T-cell (primary cell): ENCODE measurements at regions not wholly inside any gene's neighbourhood (a gene's known extent, or its start where the extent isn't known, plus 50 kb on each side); places are given as distances from the start of the nearest gene placed in this dataset.

Experiments used
- ATAC-seq, 4 experiments: fragments of 200-7000 bp in 3 of 4; fragments of 150-1000 bp in 1 of 4; cut with Tn5 transposase; replicated peaks in 1 of 4; 1 replicate in 3 of 4; 2 replicates in 1 of 4; pipeline ENCODE4 v1.10.0; 2021; ENCODE audit warnings: moderate library complexity in 3 of 4, mild to moderate bottlenecking in 2 of 4, moderate number of reproducible peaks in 1 of 4
- CTCF ChIA-PET, 2 donors: fragments of 300-600 bp; sonication (Branson Sonifier 250); formaldehyde crosslinking; loops; one replicate each; lab custom pipeline; 2022; ENCODE audit warnings: antibody characterized with exemption in 2 of 2; lab: Charles Lee
- POLR2A ChIA-PET, 2 donors: fragments of 300-600 bp; sonication (Branson Sonifier 250); formaldehyde crosslinking; loops; one replicate each; lab custom pipeline; 2022; ENCODE audit warnings: antibody characterized with exemption in 2 of 2; lab: Charles Lee
- DNase-seq, 35 experiments: peaks; one replicate each; pipeline versions ENCODE4 v3.0.0 to v3.0.0-alpha.2; 2013 to 2023
- H3K27ac ChIP-seq: one replicate; pipeline ENCODE4 v1.5.1; 2013; ENCODE audit warnings: low read length
- H3K27me3 ChIP-seq, 2 experiments: replicated peaks in 1 of 2; 1 replicate in 1 of 2; 2 replicates in 1 of 2; pipeline versions ENCODE4 v1.6.1 to v1.7.0; 2013; ENCODE audit warnings: low read length in 1 of 2, mixed read lengths in 1 of 2; ENCODE audit not compliant: control insufficient read depth in 2 of 2, insufficient read depth in 2 of 2; ENCODE audit errors: extremely low read depth in 1 of 2
- H3K36me3 ChIP-seq, 2 donors: 1 replicate in 1 of 2; 2 replicates in 1 of 2; pipeline versions ENCODE4 v1.6.1 to v1.7.0; 2013; ENCODE audit warnings: low read length in 1 of 2; ENCODE audit not compliant: control insufficient read depth in 2 of 2, insufficient read depth in 1 of 2; ENCODE audit errors: extremely low read depth in 1 of 2
- H3K4me1 ChIP-seq, 2 experiments: 1 replicate in 1 of 2; 2 replicates in 1 of 2; pipeline versions ENCODE4 v1.6.1 to v1.7.0; 2013; ENCODE audit warnings: low read length in 2 of 2, mixed read lengths in 1 of 2; ENCODE audit not compliant: insufficient read depth in 2 of 2, control insufficient read depth in 1 of 2; ENCODE audit errors: extremely low read depth in 1 of 2
- H3K4me3 ChIP-seq, 2 donors: 1 replicate in 1 of 2; 2 replicates in 1 of 2; pipeline versions ENCODE4 v1.5.1 to v1.7.0; 2013; ENCODE audit warnings: mild to moderate bottlenecking in 2 of 2, low read length in 1 of 2, moderate library complexity in 1 of 2; ENCODE audit not compliant: control insufficient read depth in 1 of 2; ENCODE audit errors: extremely low read depth in 1 of 2
- H3K9me3 ChIP-seq: 2 replicates; pipeline ENCODE4 v1.7.0; 2013
- H3K27ac Mint-ChIP-seq, 2 donors: one replicate each; pipeline ENCODE4 v1.8.0; 2020 to 2021; ENCODE audit warnings: mild to moderate bottlenecking in 2 of 2, mixed read lengths in 2 of 2
- H3K27me3 Mint-ChIP-seq, 2 donors: one replicate each; pipeline ENCODE4 v1.8.0; 2021 to 2022; ENCODE audit warnings: mixed read lengths in 2 of 2
- H3K36me3 Mint-ChIP-seq: one replicate; pipeline ENCODE4 v1.8.0; 2021; ENCODE audit warnings: mixed read lengths
- H3K4me1 Mint-ChIP-seq, 3 donors: one replicate each; pipeline ENCODE4 v1.8.0; 2020 to 2022; ENCODE audit warnings: mixed read lengths in 3 of 3, mild to moderate bottlenecking in 1 of 3
- H3K4me3 Mint-ChIP-seq, 3 donors: one replicate each; pipeline ENCODE4 v1.8.0; 2020 to 2022; ENCODE audit warnings: mild to moderate bottlenecking in 3 of 3, mixed read lengths in 3 of 3, moderate library complexity in 3 of 3
- H3K9me3 Mint-ChIP-seq, 3 donors: one replicate each; pipeline ENCODE4 v1.8.0; 2020 to 2022; ENCODE audit warnings: mixed read lengths in 3 of 3
- WGBS: methylation state at CpG from one replicate; pipeline ENCODE4 v1.1.5; 2013; ENCODE audit warnings: missing lambda C conversion rate; ENCODE audit not compliant: insufficient coverage; 5-methylcytosine and 5-hydroxymethylcytosine counted together

GRCh38 chr3:72629191-72629631 lies 219.0 kb downstream of the SHQ1 start:
- DNase-seq (no peak), ATAC-seq (peak in 3 of 4 experiments; percentile 57 to 85 (median 83))
- H3K36me3 ChIP-seq = no peaks in the 10 kb centered on the region
- H3K9me3 ChIP-seq = no peaks in the 10 kb centered on the region
- Mint-ChIP-seq H3K36me3 (no peaks in the 10 kb centered on the region), H3K4me1 (peaks cover 11 to 21% (median 19%) of the 10 kb centered on the region in 3 donors), H3K4me3 (no peak overlapping the region), H3K9me3 (peaks cover 0 to 3% (median 0%) of the 10 kb centered on the region in 3 donors), H3K27ac (peak overlapping the region; percentile 73 to 92), H3K27me3 (no peaks in the 10 kb centered on the region)
- peaks cover 0 to 2% of the 10 kb centered on the region in 2 experiments for H3K4me1 ChIP-seq
- no peak overlapping the region for H3K27ac ChIP-seq
- ChIA-PET POLR2A (no interaction called here), CTCF (no interaction called here)
- H3K27me3 ChIP-seq = no peaks in the 10 kb centered on the region
- WGBS = no CpG with 5 or more reads among the region's 3 CpGs
- no peak overlapping the region for H3K4me3 ChIP-seq

GRCh38 chr3:72628065-72628464 lies 220.2 kb downstream of the SHQ1 start:
- 72% methylated on average over 4 of the region's 6 CpGs for WGBS
- ChIA-PET CTCF (no interaction called here), POLR2A (no interaction called here)

GRCh38 chr3:72627271-72627670 lies 221.0 kb downstream of the SHQ1 start:
- Mint-ChIP-seq H3K9me3 (peaks cover 0 to 3% (median 0%) of the 10 kb centered on the region in 3 donors), H3K27ac (no peak overlapping the region)

More at GRCh38 chr3:72628065-72628464, 220.2 kb downstream of the SHQ1 start:
- no peak overlapping the region for H3K4me3 Mint-ChIP-seq
- H3K4me3 ChIP-seq = no peak overlapping the region
- H3K9me3 ChIP-seq = no peaks in the 10 kb centered on the region
- peaks cover 0 to 3% (median 0%) of the 10 kb centered on the region in 3 donors for H3K9me3 Mint-ChIP-seq
- peaks cover 11 to 21% (median 19%) of the 10 kb centered on the region in 3 donors for H3K4me1 Mint-ChIP-seq
- no peaks in the 10 kb centered on the region for H3K36me3 ChIP-seq
- DNase-seq (no peak), ATAC-seq (no peak)
- H3K27me3 ChIP-seq = no peaks in the 10 kb centered on the region
- peak overlapping the region; percentile 11 to 36 for H3K27ac Mint-ChIP-seq
- H3K27ac ChIP-seq = no peak overlapping the region
- no peaks in the 10 kb centered on the region for H3K27me3 Mint-ChIP-seq
- H3K4me1 ChIP-seq = peaks cover 0 to 2% of the 10 kb centered on the region in 2 experiments
- no peaks in the 10 kb centered on the region for H3K36me3 Mint-ChIP-seq

GRCh38 chr3:72625602-72626337 lies 222.5 kb downstream of the SHQ1 start:
- H3K27me3 ChIP-seq = no peaks in the 10 kb centered on the region
- POLR2A ChIA-PET = no interaction called here
- Mint-ChIP-seq H3K4me3 (no peak overlapping the region), H3K27ac (no peak overlapping the region), H3K9me3 (no peaks in the 10 kb centered on the region), H3K27me3 (no peaks in the 10 kb centered on the region), H3K36me3 (no peaks in the 10 kb centered on the region), H3K4me1 (peaks cover 11 to 21% (median 19%) of the 10 kb centered on the region in 3 donors)
- no peaks in the 10 kb centered on the region for H3K9me3 ChIP-seq
- no peak overlapping the region for H3K4me3 ChIP-seq
- peaks cover 0 to 2% of the 10 kb centered on the region in 2 experiments for H3K4me1 ChIP-seq
- H3K36me3 ChIP-seq = no peaks in the 10 kb centered on the region
- H3K27ac ChIP-seq = no peak overlapping the region
- WGBS = 81% methylated on average over 8 of the region's 14 CpGs
- DNase-seq (peak in 1 of 35 experiments; percentile 19), ATAC-seq (no peak)
- CTCF ChIA-PET = no interaction called here

More at GRCh38 chr3:72627271-72627670, 221.0 kb downstream of the SHQ1 start:
- ChIA-PET POLR2A (interaction anchor here in 1 of 2 donors (0.5 kb wide), 1 partner anchor 209 kb away, joined by 4 read pairs; no protein-coding TSS in a partner anchor), CTCF (no interaction called here)
- ATAC-seq (no peak), DNase-seq (no peak)
- H3K27me3 ChIP-seq = no peaks in the 10 kb centered on the region
- no peaks in the 10 kb centered on the region for H3K27me3 Mint-ChIP-seq
- WGBS = no CpG with 5 or more reads among the region's 4 CpGs
- H3K36me3 ChIP-seq = no peaks in the 10 kb centered on the region
- H3K4me3 ChIP-seq = no peak overlapping the region
- no peaks in the 10 kb centered on the region for H3K9me3 ChIP-seq
- H3K4me1 ChIP-seq = peaks cover 0 to 2% of the 10 kb centered on the region in 2 experiments
- H3K4me1 Mint-ChIP-seq = peaks cover 11 to 21% (median 19%) of the 10 kb centered on the region in 3 donors
- H3K4me3 Mint-ChIP-seq = no peak overlapping the region
- H3K27ac ChIP-seq = no peak overlapping the region
- H3K36me3 Mint-ChIP-seq = no peaks in the 10 kb centered on the region

GRCh38 chr3:72624656-72625055 lies 223.6 kb downstream of the SHQ1 start:
- Mint-ChIP-seq H3K36me3 (no peaks in the 10 kb centered on the region), H3K4me3 (no peak overlapping the region), H3K27ac (no peak overlapping the region), H3K4me1 (peaks cover 11 to 19% (median 19%) of the 10 kb centered on the region in 3 donors), H3K9me3 (no peaks in the 10 kb centered on the region), H3K27me3 (no peaks in the 10 kb centered on the region)
- WGBS = no CpG with 5 or more reads among the region's 2 CpGs
- no peak overlapping the region for H3K4me3 ChIP-seq
- no peak overlapping the region for H3K27ac ChIP-seq
- no peak for DNase-seq
- no peak for ATAC-seq
- CTCF ChIA-PET = no interaction called here
- H3K27me3 ChIP-seq = no peaks in the 10 kb centered on the region
- POLR2A ChIA-PET = no interaction called here
- no peaks in the 10 kb centered on the region for H3K36me3 ChIP-seq
- H3K4me1 ChIP-seq = peaks cover 0 to 2% of the 10 kb centered on the region in 2 experiments
- H3K9me3 ChIP-seq = no peaks in the 10 kb centered on the region

- no peak overlapping the region for H3K4me3 ChIP-seq
- no peaks in the 10 kb centered on the region for H3K27me3 ChIP-seq
- H3K36me3 ChIP-seq = no peaks in the 10 kb centered on the region
- no peak overlapping the region for H3K27ac Mint-ChIP-seq
- no peaks in the 10 kb centered on the region for H3K36me3 Mint-ChIP-seq
- ChIA-PET CTCF (no interaction called here), POLR2A (no interaction called here)
- H3K4me1 Mint-ChIP-seq = peaks cover 3 to 6% (median 5%) of the 10 kb centered on the region in 3 donors
- H3K9me3 Mint-ChIP-seq = peaks cover 3 to 11% (median 8%) of the 10 kb centered on the region in 3 donors
- H3K27ac ChIP-seq = no peak overlapping the region
- peaks cover 0 to 6% of the 10 kb centered on the region in 2 experiments for H3K4me1 ChIP-seq
- no peaks in the 10 kb centered on the region for H3K9me3 ChIP-seq
- DNase-seq (no peak), ATAC-seq (no peak)
- no peaks in the 10 kb centered on the region for H3K27me3 Mint-ChIP-seq
- 78% methylated on average over 6 of the region's 6 CpGs for WGBS
- H3K4me3 Mint-ChIP-seq = no peak overlapping the region
Measured at GRCh38 chr3:72618739-72619138, 229.5 kb downstream of the SHQ1 start.
